ENCODE measurements at regions not wholly inside any gene's neighbourhood (a gene's known extent, or its start where the extent isn't known, plus 50 kb on each side); places are given as distances from the start of the nearest gene placed in this dataset.

- TF ChIP-seq CTCF (conservative IDR thresholded peaks at IDR 0.05) (no peak), EZH2 (IDR thresholded peaks at IDR 0.05; ENCODE audit: low read depth) (no peak)
Observed at GRCh38 chr4:29307256-29307655, 1412.9 kb upstream of the PCDH7 start.
